ENCODE measurements at regions not wholly inside any gene's neighbourhood (a gene's known extent, or its start where the extent isn't known, plus 50 kb on each side); places are given as distances from the start of the nearest gene placed in this dataset.

GRCh38 chr3:29137601-29138000 is 143.3 kb upstream of the RBMS3 start:
- TF ChIP-seq EZH2 (IDR thresholded peaks at IDR 0.05; ENCODE audit: low read length, missing control alignments): no peak
- no peak for TF ChIP-seq CTCF (conservative IDR thresholded peaks at IDR 0.05 in 1 of 2, IDR thresholded peaks at IDR 0.05 in 1 of 2; ENCODE audit: low read depth in 1 of 2, low read length in 2 of 2)
- Histone ChIP-seq H3K4me2 (ENCODE audit: extremely low read depth, insufficient read depth, low read length) (no peak overlapping the region), H3K27me3 (ENCODE audit: control insufficient read depth, insufficient read depth, low read length) (no peaks in the 10 kb centered on the region), H3K4me3 (replicated peaks in 1 of 4; ENCODE audit: control extremely low read depth in 1 of 4, insufficient read depth in 1 of 4, low read depth in 3 of 4, low read length in 4 of 4) (no peak overlapping the region), H3K9me3 (ENCODE audit: control insufficient read depth, insufficient read depth, low read depth, low read length) (no peaks in the 10 kb centered on the region), H3K4me1 (ENCODE audit: control insufficient read depth, extremely low read depth, insufficient read depth, low read length) (peaks cover 13% of the 10 kb centered on the region), H4K20me1 (ENCODE audit: control insufficient read depth, extremely low read depth, insufficient read depth, low read length) (no peaks in the 10 kb centered on the region), H3K9ac (ENCODE audit: insufficient read depth, low read length) (no peak overlapping the region), H3K36me3 (ENCODE audit: control insufficient read depth, insufficient read depth, low read length) (no peaks in the 10 kb centered on the region), H3K27ac (ENCODE audit: insufficient read depth, low read length) (no peak overlapping the region), H3K79me2 (ENCODE audit: control insufficient read depth, insufficient read depth, low read length) (no peaks in the 10 kb centered on the region), H2AFZ (ENCODE audit: low read length) (no peak overlapping the region)
- no peak for DNase-seq (ENCODE audit: low read depth in 2 of 2)

- no peak overlapping the region for H2AFZ ChIP-seq (ENCODE audit: low read length)
- H3K9me3 ChIP-seq (ENCODE audit: control insufficient read depth, insufficient read depth, low read depth, low read length): no peaks in the 10 kb centered on the region
- no peak for TF ChIP-seq EZH2 (IDR thresholded peaks at IDR 0.05; ENCODE audit: low read length, missing control alignments)
- no peak for TF ChIP-seq CTCF (conservative IDR thresholded peaks at IDR 0.05 in 1 of 2, IDR thresholded peaks at IDR 0.05 in 1 of 2; ENCODE audit: low read depth in 1 of 2, low read length in 2 of 2)
- H4K20me1 ChIP-seq (ENCODE audit: control insufficient read depth, extremely low read depth, insufficient read depth, low read length): no peaks in the 10 kb centered on the region
- peaks cover 13% of the 10 kb centered on the region for H3K4me1 ChIP-seq (ENCODE audit: control insufficient read depth, extremely low read depth, insufficient read depth, low read length)
- H3K4me2 ChIP-seq (ENCODE audit: extremely low read depth, insufficient read depth, low read length): no peak overlapping the region
- H3K79me2 ChIP-seq (ENCODE audit: control insufficient read depth, insufficient read depth, low read length): no peaks in the 10 kb centered on the region
- no peak overlapping the region for H3K4me3 ChIP-seq (replicated peaks in 1 of 4; ENCODE audit: control extremely low read depth in 1 of 4, insufficient read depth in 1 of 4, low read depth in 3 of 4, low read length in 4 of 4)
- no peak for DNase-seq (ENCODE audit: low read depth in 2 of 2)
- H3K27ac ChIP-seq (ENCODE audit: insufficient read depth, low read length): no peak overlapping the region
- no peak overlapping the region for H3K9ac ChIP-seq (ENCODE audit: insufficient read depth, low read length)
- H3K36me3 ChIP-seq (ENCODE audit: control insufficient read depth, insufficient read depth, low read length): no peaks in the 10 kb centered on the region
- no peaks in the 10 kb centered on the region for H3K27me3 ChIP-seq (ENCODE audit: control insufficient read depth, insufficient read depth, low read length)
Observed at GRCh38 chr3:29138171-29138570, 142.7 kb upstream of the RBMS3 start.

GRCh38 chr3:29140666-29141065 is 140.2 kb upstream of the RBMS3 start:
- TF ChIP-seq CTCF (conservative IDR thresholded peaks at IDR 0.05 in 1 of 2, IDR thresholded peaks at IDR 0.05 in 1 of 2; ENCODE audit: low read depth in 1 of 2, low read length in 2 of 2): no peak
- no peak for TF ChIP-seq EZH2 (IDR thresholded peaks at IDR 0.05; ENCODE audit: low read length, missing control alignments)
- peak overlapping the region; percentile 98 for H3K4me2 ChIP-seq (ENCODE audit: extremely low read depth, insufficient read depth, low read length)

More at GRCh38 chr3:29140666-29141065, 140.2 kb upstream of the RBMS3 start:
- no peaks in the 10 kb centered on the region for H3K27me3 ChIP-seq (ENCODE audit: control insufficient read depth, insufficient read depth, low read length)
- peaks cover 13% of the 10 kb centered on the region for H3K4me1 ChIP-seq (ENCODE audit: control insufficient read depth, extremely low read depth, insufficient read depth, low read length)
- peak; percentile 16 to 28 for DNase-seq (ENCODE audit: low read depth in 2 of 2)
- no peaks in the 10 kb centered on the region for H4K20me1 ChIP-seq (ENCODE audit: control insufficient read depth, extremely low read depth, insufficient read depth, low read length)
- H3K36me3 ChIP-seq (ENCODE audit: control insufficient read depth, insufficient read depth, low read length): no peaks in the 10 kb centered on the region
- no peak overlapping the region for H3K9ac ChIP-seq (ENCODE audit: insufficient read depth, low read length)
- no peaks in the 10 kb centered on the region for H3K9me3 ChIP-seq (ENCODE audit: control insufficient read depth, insufficient read depth, low read depth, low read length)
- peak overlapping the region; percentile 13 for H3K27ac ChIP-seq (ENCODE audit: insufficient read depth, low read length)
- H3K79me2 ChIP-seq (ENCODE audit: control insufficient read depth, insufficient read depth, low read length): no peaks in the 10 kb centered on the region
- no peak overlapping the region for H3K4me3 ChIP-seq (replicated peaks in 1 of 4; ENCODE audit: control extremely low read depth in 1 of 4, insufficient read depth in 1 of 4, low read depth in 3 of 4, low read length in 4 of 4)
- peak overlapping the region; percentile 49 for H2AFZ ChIP-seq (ENCODE audit: low read length)

Data from fibroblast of lung (primary cell).